ENCODE measurements at regions not wholly inside any gene's neighbourhood (a gene's known extent, or its start where the extent isn't known, plus 50 kb on each side); places are given as distances from the start of the nearest gene placed in this dataset.

- peak; percentile 15 for DNase-seq (ENCODE audit: low read depth)
These were observed 83.0 kb upstream of the ZC3H12A start for GRCh38 chr1:37391211-37392011.

- DNase-seq (ENCODE audit: low read depth): no peak
These were observed 82.3 kb upstream of the ZC3H12A start for GRCh38 chr1:37392051-37392450.

GRCh38 chr1:37393173-37394120, 80.9 kb upstream of the ZC3H12A start:
- no peak for DNase-seq (ENCODE audit: low read depth)

GRCh38 chr1:37394574-37395464, 79.6 kb upstream of the ZC3H12A start:
- DNase-seq (ENCODE audit: low read depth): peak; percentile 8

GRCh38 chr1:37398096-37398495, 76.3 kb upstream of the ZC3H12A start:
- no peak for DNase-seq (ENCODE audit: low read depth)

- no peak for DNase-seq (ENCODE audit: low read depth)
These were observed 75.2 kb upstream of the ZC3H12A start for GRCh38 chr1:37399205-37399604.

GRCh38 chr1:37399830-37400464, 74.4 kb upstream of the ZC3H12A start:
- no peak for DNase-seq (ENCODE audit: low read depth)

- DNase-seq (ENCODE audit: low read depth): no peak
These were observed 73.7 kb upstream of the ZC3H12A start for GRCh38 chr1:37400466-37401225.

GRCh38 chr1:37403166-37403565, 71.2 kb upstream of the ZC3H12A start:
- no peak for DNase-seq (ENCODE audit: low read depth)

- DNase-seq (ENCODE audit: low read depth): no peak
These were observed 69.7 kb upstream of the ZC3H12A start for GRCh38 chr1:37404711-37405110.

GRCh38 chr1:37410105-37410504, 64.3 kb upstream of the ZC3H12A start:
- no peak for DNase-seq (ENCODE audit: low read depth)

GRCh38 chr1:37410815-37411214, 63.6 kb upstream of the ZC3H12A start:
- peak; percentile 34 for DNase-seq (ENCODE audit: low read depth)

- no peak for DNase-seq (ENCODE audit: low read depth)
These were observed 58.7 kb upstream of the ZC3H12A start for GRCh38 chr1:37415611-37416244.

GRCh38 chr1:37420456-37420855, 53.9 kb upstream of the ZC3H12A start:
- no peak for DNase-seq (ENCODE audit: low read depth)

- no peak for DNase-seq (ENCODE audit: low read depth)
These were observed 50.6 kb upstream of the ZC3H12A start for GRCh38 chr1:37423810-37424209.

- no peak for DNase-seq (ENCODE audit: low read depth)
These were observed 49.9 kb upstream of the ZC3H12A start for GRCh38 chr1:37424523-37424922.

All from ELR (cell line).